ENCODE measurements at regions not wholly inside any gene's neighbourhood (a gene's known extent, or its start where the extent isn't known, plus 50 kb on each side); places are given as distances from the start of the nearest gene placed in this dataset.
"Not testable (repeated sequence)": the region's sequence is repeated elsewhere in the genome, so short reads cannot be mapped to it uniquely, and the experiment has no call there.

GRCh38 chr1:244296003-244296402 lies 155.7 kb downstream of the ADSS2 start:
- peaks cover 12% of the 10 kb centered on the region for H3K4me1 Mint-ChIP-seq
- H3K4me3 Mint-ChIP-seq: no peak overlapping the region
- H3K9me3 ChIP-seq (ENCODE audit: control insufficient read depth, low read length, poor library complexity, severe bottlenecking): no peaks in the 10 kb centered on the region
- ATAC-seq (no peak), DNase-seq (no peak)
- H3K27ac Mint-ChIP-seq: no peak overlapping the region
- no peaks in the 10 kb centered on the region for H3K36me3 Mint-ChIP-seq (ENCODE audit: low read depth)
- peaks cover 10% of the 10 kb centered on the region for H3K27me3 Mint-ChIP-seq

GRCh38 chr1:244296447-244296846 lies 155.3 kb downstream of the ADSS2 start:
- no peaks in the 10 kb centered on the region for H3K36me3 Mint-ChIP-seq (ENCODE audit: low read depth)
- ATAC-seq: no peak
- peak overlapping the region; percentile 41 for H3K4me3 Mint-ChIP-seq
- DNase-seq: no peak
- H3K27ac Mint-ChIP-seq: no peak overlapping the region
- H3K4me1 Mint-ChIP-seq: peaks cover 7% of the 10 kb centered on the region
- peaks cover 7% of the 10 kb centered on the region for H3K27me3 Mint-ChIP-seq
- no peaks in the 10 kb centered on the region for H3K9me3 ChIP-seq (ENCODE audit: control insufficient read depth, low read length, poor library complexity, severe bottlenecking)

GRCh38 chr1:244297087-244297486 lies 154.6 kb downstream of the ADSS2 start:
- ATAC-seq (no peak), DNase-seq (no peak)
- H3K27ac Mint-ChIP-seq: no peak overlapping the region
- peaks cover 4% of the 10 kb centered on the region for H3K4me1 Mint-ChIP-seq
- no peaks in the 10 kb centered on the region for H3K36me3 Mint-ChIP-seq (ENCODE audit: low read depth)
- H3K9me3 ChIP-seq (ENCODE audit: control insufficient read depth, low read length, poor library complexity, severe bottlenecking): no peaks in the 10 kb centered on the region
- peaks cover under 1% of the 10 kb centered on the region for H3K27me3 Mint-ChIP-seq
- H3K4me3 Mint-ChIP-seq: no peak overlapping the region

GRCh38 chr1:244297616-244298015 lies 154.1 kb downstream of the ADSS2 start:
- no peaks in the 10 kb centered on the region for H3K9me3 ChIP-seq (ENCODE audit: control insufficient read depth, low read length, poor library complexity, severe bottlenecking)
- no peak for ATAC-seq
- no peak overlapping the region for H3K27ac Mint-ChIP-seq
- H3K27me3 Mint-ChIP-seq: no peaks in the 10 kb centered on the region
- H3K4me3 Mint-ChIP-seq: no peak overlapping the region
- peaks cover 8% of the 10 kb centered on the region for H3K4me1 Mint-ChIP-seq
- no peak for DNase-seq
- no peaks in the 10 kb centered on the region for H3K36me3 Mint-ChIP-seq (ENCODE audit: low read depth)

GRCh38 chr1:244300029-244300375 lies 151.7 kb downstream of the ADSS2 start:
- H3K27me3 Mint-ChIP-seq; ATAC-seq; H3K9me3 ChIP-seq (ENCODE audit: control insufficient read depth, low read length, poor library complexity, severe bottlenecking); H3K36me3 Mint-ChIP-seq (ENCODE audit: low read depth); DNase-seq: not testable (repeated sequence)
- Mint-ChIP-seq H3K27ac (peak overlapping the region; percentile 84), H3K4me3 (peak overlapping the region; percentile 88), H3K4me1 (peaks cover 15% of the 10 kb centered on the region)

- H3K9me3 ChIP-seq (ENCODE audit: control insufficient read depth, low read length, poor library complexity, severe bottlenecking): no peaks in the 10 kb centered on the region
Measured at GRCh38 chr1:244301595-244302130, 150.0 kb downstream of the ADSS2 start.

GRCh38 chr1:244302876-244303609 lies 148.7 kb downstream of the ADSS2 start:
- H3K27me3 Mint-ChIP-seq: no peaks in the 10 kb centered on the region
- DNase-seq (no peak), ATAC-seq (no peak)
- no peaks in the 10 kb centered on the region for H3K9me3 ChIP-seq (ENCODE audit: control insufficient read depth, low read length, poor library complexity, severe bottlenecking)
- no peaks in the 10 kb centered on the region for H3K36me3 Mint-ChIP-seq (ENCODE audit: low read depth)
- H3K4me1 Mint-ChIP-seq: peaks cover 15% of the 10 kb centered on the region
- H3K4me3 Mint-ChIP-seq: no peak overlapping the region
- H3K27ac Mint-ChIP-seq: no peak overlapping the region

More at GRCh38 chr1:244301595-244302130, 150.0 kb downstream of the ADSS2 start:
- ATAC-seq (no peak), DNase-seq (no peak)
- no peak overlapping the region for H3K4me3 Mint-ChIP-seq
- no peaks in the 10 kb centered on the region for H3K27me3 Mint-ChIP-seq
- H3K27ac Mint-ChIP-seq: peak overlapping the region; percentile 66
- no peaks in the 10 kb centered on the region for H3K36me3 Mint-ChIP-seq (ENCODE audit: low read depth)
- peaks cover 15% of the 10 kb centered on the region for H3K4me1 Mint-ChIP-seq

- no peak for DNase-seq
- Mint-ChIP-seq H3K4me1 (peaks cover 15% of the 10 kb centered on the region), H3K27me3 (no peaks in the 10 kb centered on the region), H3K4me3 (no peak overlapping the region), H3K36me3 (ENCODE audit: low read depth) (no peaks in the 10 kb centered on the region), H3K27ac (no peak overlapping the region)
- no peaks in the 10 kb centered on the region for H3K9me3 ChIP-seq (ENCODE audit: control insufficient read depth, low read length, poor library complexity, severe bottlenecking)
- ATAC-seq: no peak
Measured at GRCh38 chr1:244303610-244303969, 148.1 kb downstream of the ADSS2 start.

- H3K27ac Mint-ChIP-seq: no peak overlapping the region
- no peaks in the 10 kb centered on the region for H3K27me3 Mint-ChIP-seq
- no peak for ATAC-seq
Measured at GRCh38 chr1:244304156-244304555, 147.6 kb downstream of the ADSS2 start.

GRCh38 chr1:244304656-244305055 lies 147.1 kb downstream of the ADSS2 start:
- no peak overlapping the region for H3K27ac Mint-ChIP-seq
- H3K4me3 Mint-ChIP-seq: no peak overlapping the region
- no peaks in the 10 kb centered on the region for H3K36me3 Mint-ChIP-seq (ENCODE audit: low read depth)

More at GRCh38 chr1:244304156-244304555, 147.6 kb downstream of the ADSS2 start:
- Mint-ChIP-seq H3K36me3 (ENCODE audit: low read depth) (no peaks in the 10 kb centered on the region), H3K4me3 (no peak overlapping the region), H3K4me1 (peaks cover 15% of the 10 kb centered on the region)
- DNase-seq: no peak
- H3K9me3 ChIP-seq (ENCODE audit: control insufficient read depth, low read length, poor library complexity, severe bottlenecking): no peaks in the 10 kb centered on the region

GRCh38 chr1:244305776-244306341 lies 145.8 kb downstream of the ADSS2 start:
- Mint-ChIP-seq H3K27ac (no peak overlapping the region), H3K4me3 (no peak overlapping the region), H3K27me3 (no peaks in the 10 kb centered on the region), H3K4me1 (peaks cover 11% of the 10 kb centered on the region), H3K36me3 (ENCODE audit: low read depth) (no peaks in the 10 kb centered on the region)
- ATAC-seq (no peak), DNase-seq (no peak)
- H3K9me3 ChIP-seq (ENCODE audit: control insufficient read depth, low read length, poor library complexity, severe bottlenecking): no peaks in the 10 kb centered on the region

More at GRCh38 chr1:244304656-244305055, 147.1 kb downstream of the ADSS2 start:
- Mint-ChIP-seq H3K4me1 (peaks cover 11% of the 10 kb centered on the region), H3K27me3 (no peaks in the 10 kb centered on the region)
- ATAC-seq (no peak), DNase-seq (no peak)
- no peaks in the 10 kb centered on the region for H3K9me3 ChIP-seq (ENCODE audit: control insufficient read depth, low read length, poor library complexity, severe bottlenecking)

- Mint-ChIP-seq H3K36me3 (ENCODE audit: low read depth) (no peaks in the 10 kb centered on the region), H3K27ac (no peak overlapping the region), H3K4me1 (peaks cover 11% of the 10 kb centered on the region), H3K27me3 (no peaks in the 10 kb centered on the region), H3K4me3 (no peak overlapping the region)
- DNase-seq (no peak), ATAC-seq (no peak)
- no peaks in the 10 kb centered on the region for H3K9me3 ChIP-seq (ENCODE audit: control insufficient read depth, low read length, poor library complexity, severe bottlenecking)
Measured at GRCh38 chr1:244306544-244306943, 145.2 kb downstream of the ADSS2 start.

GRCh38 chr1:244309191-244309590 lies 142.5 kb downstream of the ADSS2 start:
- H3K9me3 ChIP-seq (ENCODE audit: control insufficient read depth, low read length, poor library complexity, severe bottlenecking); H3K4me3 Mint-ChIP-seq; ATAC-seq; H3K27ac Mint-ChIP-seq; H3K27me3 Mint-ChIP-seq; H3K36me3 Mint-ChIP-seq (ENCODE audit: low read depth); H3K4me1 Mint-ChIP-seq; DNase-seq: not testable (repeated sequence)
